ENCODE measurements at regions not wholly inside any gene's neighbourhood (a gene's known extent, or its start where the extent isn't known, plus 50 kb on each side); places are given as distances from the start of the nearest gene placed in this dataset.

- Histone ChIP-seq H3K9me3 (no peaks in the 10 kb centered on the region), H3K27ac (no peak overlapping the region), H3K36me3 (no peaks in the 10 kb centered on the region), H3K9ac (ENCODE audit: low read depth in 2 of 2, low read length in 2 of 2) (no peak overlapping the region), H3K4me1 (no peaks in the 10 kb centered on the region), H3K27me3 (no peaks in the 10 kb centered on the region), H3K4me3 (no peak overlapping the region)
- no peak for TF ChIP-seq CTCF (IDR thresholded peaks at IDR 0.05)
- intact Hi-C loops (cut with DNase I), result no loop called here
- no peak for DNase-seq
These were observed 535.0 kb upstream of the FZD8 start for GRCh38 chr10:36177071-36177470.

GRCh38 chr10:36175954-36176353 is 533.9 kb upstream of the FZD8 start:
- H3K9me3 ChIP-seq, result no peaks in the 10 kb centered on the region
- intact Hi-C loops (cut with DNase I), result no loop called here
- no peaks in the 10 kb centered on the region for H3K36me3 ChIP-seq
- no peaks in the 10 kb centered on the region for H3K27me3 ChIP-seq
- H3K27ac ChIP-seq, result no peak overlapping the region
- no peak overlapping the region for H3K4me3 ChIP-seq
- DNase-seq, result no peak
- no peak for TF ChIP-seq CTCF (IDR thresholded peaks at IDR 0.05)
- no peaks in the 10 kb centered on the region for H3K4me1 ChIP-seq
- H3K9ac ChIP-seq (ENCODE audit: low read depth in 2 of 2, low read length in 2 of 2), result no peak overlapping the region

- no peaks in the 10 kb centered on the region for H3K27me3 ChIP-seq
- H3K36me3 ChIP-seq, result no peaks in the 10 kb centered on the region
- no peak overlapping the region for H3K27ac ChIP-seq
- no peak for DNase-seq
- no peaks in the 10 kb centered on the region for H3K4me1 ChIP-seq
- intact Hi-C loops (cut with DNase I), result no loop called here
- no peak overlapping the region for H3K4me3 ChIP-seq
- H3K9me3 ChIP-seq, result no peaks in the 10 kb centered on the region
- H3K9ac ChIP-seq (ENCODE audit: low read depth in 2 of 2, low read length in 2 of 2), result no peak overlapping the region
- no peak for TF ChIP-seq CTCF (IDR thresholded peaks at IDR 0.05)
These were observed 531.3 kb upstream of the FZD8 start for GRCh38 chr10:36173364-36173763.

- no peak overlapping the region for H3K4me3 ChIP-seq
- TF ChIP-seq CTCF (IDR thresholded peaks at IDR 0.05), result no peak
- H3K4me1 ChIP-seq, result no peaks in the 10 kb centered on the region
- H3K9ac ChIP-seq (ENCODE audit: low read depth in 2 of 2, low read length in 2 of 2), result no peak overlapping the region
- no peak for DNase-seq
- no peaks in the 10 kb centered on the region for H3K36me3 ChIP-seq
- H3K9me3 ChIP-seq, result no peaks in the 10 kb centered on the region
- intact Hi-C loops (cut with DNase I), result no loop called here
- no peaks in the 10 kb centered on the region for H3K27me3 ChIP-seq
- H3K27ac ChIP-seq, result no peak overlapping the region
These were observed 530.2 kb upstream of the FZD8 start for GRCh38 chr10:36171953-36172940.

GRCh38 chr10:36171556-36171952 is 529.5 kb upstream of the FZD8 start:
- TF ChIP-seq CTCF (IDR thresholded peaks at IDR 0.05), result no peak
- no peak overlapping the region for H3K27ac ChIP-seq
- no peak overlapping the region for H3K4me3 ChIP-seq
- DNase-seq, result no peak
- intact Hi-C loops (cut with DNase I), result no loop called here
- no peaks in the 10 kb centered on the region for H3K36me3 ChIP-seq
- H3K4me1 ChIP-seq, result no peaks in the 10 kb centered on the region
- no peaks in the 10 kb centered on the region for H3K27me3 ChIP-seq
- H3K9me3 ChIP-seq, result no peaks in the 10 kb centered on the region
- no peak overlapping the region for H3K9ac ChIP-seq (ENCODE audit: low read depth in 2 of 2, low read length in 2 of 2)
